ENCODE measurements at regions not wholly inside any gene's neighbourhood (a gene's known extent, or its start where the extent isn't known, plus 50 kb on each side); places are given as distances from the start of the nearest gene placed in this dataset.

DNA sequence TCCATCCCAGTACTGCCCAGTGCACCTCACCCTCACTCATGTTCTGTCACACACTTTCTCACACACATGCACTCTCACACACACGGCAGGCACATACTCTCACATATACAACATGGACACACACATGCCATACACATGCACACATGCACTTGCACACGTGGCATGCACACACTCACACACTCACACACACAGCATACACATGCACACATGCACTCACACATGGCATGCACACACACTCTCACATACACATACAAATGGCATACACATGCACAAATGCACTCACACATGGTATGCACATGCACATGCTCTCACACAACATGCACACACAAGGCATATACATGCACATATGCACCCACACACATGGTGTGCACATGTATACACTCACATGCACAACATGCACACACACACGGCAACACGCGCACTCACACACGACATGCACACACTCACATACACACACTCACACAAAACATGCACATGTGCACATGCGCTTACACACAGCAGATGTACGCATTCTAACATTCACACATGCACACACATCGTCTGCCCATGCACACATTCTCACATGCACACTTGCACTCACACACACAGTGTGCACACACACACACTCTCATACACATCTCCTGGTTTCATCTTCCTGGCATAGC is 131.7 kb upstream of the THBS2 start:
- Histone ChIP-seq H3K9me3 (ENCODE audit: low read length) (no peaks in the 10 kb centered on the region), H4K20me1 (ENCODE audit: low read length) (no peaks in the 10 kb centered on the region), H3K9me2 (replicated peaks; ENCODE audit: low read length) (no peaks in the 10 kb centered on the region), H3K4me2 (ENCODE audit: low read length) (no peak overlapping the region), H3K36me3 (ENCODE audit: low read depth, low read length) (no peaks in the 10 kb centered on the region), H3K27me3 (ENCODE audit: low read length) (no peaks in the 10 kb centered on the region), H3K4me1 (ENCODE audit: insufficient read depth, low read length) (no peaks in the 10 kb centered on the region), H3K9ac (ENCODE audit: low read length) (no peak overlapping the region), H3F3A (ENCODE audit: low read length, unreplicated experiment) (no peaks in the 10 kb centered on the region), H3K27ac (ENCODE audit: low read length) (no peak overlapping the region), H3K79me2 (ENCODE audit: low read length) (no peaks in the 10 kb centered on the region), H2AFZ (ENCODE audit: low read length) (no peak overlapping the region), H3K4me3 (ENCODE audit: low read length) (no peak overlapping the region)
- TF ChIP-seq, protein P1, sequence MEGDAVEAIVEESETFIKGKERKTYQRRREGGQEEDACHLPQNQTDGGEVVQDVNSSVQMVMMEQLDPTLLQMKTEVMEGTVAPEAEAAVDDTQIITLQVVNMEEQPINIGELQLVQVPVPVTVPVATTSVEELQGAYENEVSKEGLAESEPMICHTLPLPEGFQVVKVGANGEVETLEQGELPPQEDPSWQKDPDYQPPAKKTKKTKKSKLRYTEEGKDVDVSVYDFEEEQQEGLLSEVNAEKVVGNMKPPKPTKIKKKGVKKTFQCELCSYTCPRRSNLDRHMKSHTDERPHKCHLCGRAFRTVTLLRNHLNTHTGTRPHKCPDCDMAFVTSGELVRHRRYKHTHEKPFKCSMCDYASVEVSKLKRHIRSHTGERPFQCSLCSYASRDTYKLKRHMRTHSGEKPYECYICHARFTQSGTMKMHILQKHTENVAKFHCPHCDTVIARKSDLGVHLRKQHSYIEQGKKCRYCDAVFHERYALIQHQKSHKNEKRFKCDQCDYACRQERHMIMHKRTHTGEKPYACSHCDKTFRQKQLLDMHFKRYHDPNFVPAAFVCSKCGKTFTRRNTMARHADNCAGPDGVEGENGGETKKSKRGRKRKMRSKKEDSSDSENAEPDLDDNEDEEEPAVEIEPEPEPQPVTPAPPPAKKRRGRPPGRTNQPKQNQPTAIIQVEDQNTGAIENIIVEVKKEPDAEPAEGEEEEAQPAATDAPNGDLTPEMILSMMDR (conservative IDR thresholded peaks at IDR 0.05; ENCODE audit: low read depth, low read length) = no peak
- TF ChIP-seq EZH2 (IDR thresholded peaks at IDR 0.05; ENCODE audit: low read length, unreplicated experiment) (no peak), EZH2phosphoT487 (IDR thresholded peaks at IDR 0.05; ENCODE audit: borderline replicate concordance, low read length) (no peak)
- intact Hi-C loops (cut with micrococcal nuclease) = no loop called here
- no TSS peak for BruUV-seq (replicated peaks)
- DNase-seq (no peak), ATAC-seq (no peak)
- POLR2A ChIA-PET (ENCODE audit: unreplicated experiment) = no interaction called here
- CTCF ChIA-PET = no interaction called here

DNA sequence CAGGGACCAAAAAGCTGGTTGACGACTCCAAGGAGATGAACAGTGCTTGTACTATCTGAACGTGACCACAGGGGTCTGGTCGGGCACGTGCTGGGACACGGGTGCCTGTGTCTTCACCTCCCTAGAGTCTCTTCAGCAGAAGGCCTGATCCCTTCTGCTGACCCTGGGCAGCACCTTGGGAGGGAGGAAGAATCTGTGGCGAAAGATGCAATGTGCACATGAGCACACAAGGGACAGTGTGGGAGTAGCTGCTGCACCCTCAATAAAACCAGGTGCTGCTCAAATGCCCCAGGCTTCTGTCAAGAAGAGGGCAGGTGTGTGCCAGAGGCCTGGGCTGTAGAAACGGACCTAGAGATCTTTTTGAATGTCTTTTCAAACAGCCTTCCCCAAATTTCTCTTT is 130.6 kb upstream of the THBS2 start:
- DNase-seq (no peak), ATAC-seq (no peak)
- H3F3A ChIP-seq (ENCODE audit: low read length, unreplicated experiment) = no peaks in the 10 kb centered on the region
- no peak overlapping the region for H3K27ac ChIP-seq (ENCODE audit: low read length)
- intact Hi-C loops (cut with micrococcal nuclease) = no loop called here
- H3K4me3 ChIP-seq (ENCODE audit: low read length) = no peak overlapping the region
- ChIA-PET CTCF (no interaction called here), POLR2A (ENCODE audit: unreplicated experiment) (no interaction called here)
- H3K4me1 ChIP-seq (ENCODE audit: insufficient read depth, low read length) = no peaks in the 10 kb centered on the region
- H3K79me2 ChIP-seq (ENCODE audit: low read length) = no peaks in the 10 kb centered on the region
- no peak overlapping the region for H3K9ac ChIP-seq (ENCODE audit: low read length)
- H3K9me3 ChIP-seq (ENCODE audit: low read length) = no peaks in the 10 kb centered on the region
- H3K4me2 ChIP-seq (ENCODE audit: low read length) = no peak overlapping the region
- no peaks in the 10 kb centered on the region for H3K36me3 ChIP-seq (ENCODE audit: low read depth, low read length)
- H3K27me3 ChIP-seq (ENCODE audit: low read length) = no peaks in the 10 kb centered on the region
- no peaks in the 10 kb centered on the region for H3K9me2 ChIP-seq (replicated peaks; ENCODE audit: low read length)
- no peak for TF ChIP-seq EZH2phosphoT487 (IDR thresholded peaks at IDR 0.05; ENCODE audit: borderline replicate concordance, low read length)
- TF ChIP-seq, protein P1 (conservative IDR thresholded peaks at IDR 0.05; ENCODE audit: low read depth, low read length) = no peak
- no peak for TF ChIP-seq EZH2 (IDR thresholded peaks at IDR 0.05; ENCODE audit: low read length, unreplicated experiment)
- no peaks in the 10 kb centered on the region for H4K20me1 ChIP-seq (ENCODE audit: low read length)
- BruUV-seq (replicated peaks) = no TSS peak
- H2AFZ ChIP-seq (ENCODE audit: low read length) = no peak overlapping the region

DNA sequence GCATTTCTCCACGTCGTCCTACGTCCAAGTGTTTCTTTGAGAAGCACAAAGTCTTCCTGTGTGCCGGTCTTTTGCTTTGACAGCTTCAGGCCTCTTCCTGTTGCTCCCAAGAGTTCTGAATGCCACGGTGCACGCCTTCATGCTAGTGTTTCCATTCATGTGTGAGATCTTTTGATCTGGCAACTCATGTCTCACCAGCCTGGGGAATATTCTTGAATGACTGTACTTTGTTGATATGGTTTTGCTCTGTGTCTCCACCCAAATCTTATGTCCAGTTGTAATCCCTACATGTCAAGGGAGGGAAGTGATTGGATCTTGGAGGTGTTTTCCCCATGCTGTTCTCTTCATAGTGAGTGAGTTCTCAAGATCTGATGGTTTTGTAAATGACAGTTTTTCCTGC is 129.6 kb upstream of the THBS2 start:
- no TSS peak for BruUV-seq (replicated peaks)
- H2AFZ ChIP-seq (ENCODE audit: low read length) = no peak overlapping the region
- no peaks in the 10 kb centered on the region for H3F3A ChIP-seq (ENCODE audit: low read length, unreplicated experiment)
- no peaks in the 10 kb centered on the region for H3K79me2 ChIP-seq (ENCODE audit: low read length)
- no peak for DNase-seq
- H3K4me1 ChIP-seq (ENCODE audit: insufficient read depth, low read length) = no peaks in the 10 kb centered on the region
- intact Hi-C loops (cut with micrococcal nuclease) = no loop called here
- H3K9me2 ChIP-seq (replicated peaks; ENCODE audit: low read length) = no peaks in the 10 kb centered on the region
- no peak for TF ChIP-seq EZH2 (IDR thresholded peaks at IDR 0.05; ENCODE audit: low read length, unreplicated experiment)
- TF ChIP-seq, protein P1 (conservative IDR thresholded peaks at IDR 0.05; ENCODE audit: low read depth, low read length) = no peak
- TF ChIP-seq EZH2phosphoT487 (IDR thresholded peaks at IDR 0.05; ENCODE audit: borderline replicate concordance, low read length) = no peak
- H3K4me2 ChIP-seq (ENCODE audit: low read length) = no peak overlapping the region
- no peak overlapping the region for H3K27ac ChIP-seq (ENCODE audit: low read length)
- no peaks in the 10 kb centered on the region for H4K20me1 ChIP-seq (ENCODE audit: low read length)
- CTCF ChIA-PET = no interaction called here
- H3K4me3 ChIP-seq (ENCODE audit: low read length) = no peak overlapping the region
- ATAC-seq = no peak
- H3K9me3 ChIP-seq (ENCODE audit: low read length) = no peaks in the 10 kb centered on the region
- POLR2A ChIA-PET (ENCODE audit: unreplicated experiment) = no interaction called here
- H3K27me3 ChIP-seq (ENCODE audit: low read length) = no peaks in the 10 kb centered on the region
- no peaks in the 10 kb centered on the region for H3K36me3 ChIP-seq (ENCODE audit: low read depth, low read length)
- H3K9ac ChIP-seq (ENCODE audit: low read length) = no peak overlapping the region

All from PC-3 (cell line).